OCI-LY1 (cell line): ENCODE measurements at regions not wholly inside any gene's neighbourhood (a gene's known extent, or its start where the extent isn't known, plus 50 kb on each side); places are given as distances from the start of the nearest gene placed in this dataset.

Experiments used
- H2AFZ ChIP-seq: fragments of 200-600 bp; sonication (generic), shearing (Covaris generic); 2 replicates; pipeline ENCODE4 v1.6.0; 2014; ENCODE audit warnings: antibody characterized with exemption, mild to moderate bottlenecking, low read length
- H3F3A ChIP-seq: fragments of 200-600 bp; sonication (generic), shearing (Covaris generic); 2 replicates; pipeline ENCODE4 v1.6.0; 2014; ENCODE audit warnings: mild to moderate bottlenecking, antibody characterized with exemption, low read length, moderate library complexity; ENCODE audit not compliant: insufficient read depth
- H3K27ac ChIP-seq: fragments of 200-600 bp; sonication (generic); 2 replicates; pipeline ENCODE4 v1.5.1; 2014; ENCODE audit warnings: low read length, mixed run types, mild to moderate bottlenecking, low read depth; ENCODE audit not compliant: poor library complexity, severe bottlenecking
- H3K27me3 ChIP-seq: fragments of 200-600 bp; sonication (generic); 2 replicates; pipeline ENCODE4 v1.6.0; 2014; ENCODE audit warnings: antibody characterized with exemption, mild to moderate bottlenecking, low read length, moderate library complexity; ENCODE audit not compliant: insufficient read depth
- H3K36me3 ChIP-seq: fragments of 200-600 bp; sonication (generic); 2 replicates; pipeline ENCODE4 v1.6.1; 2014; ENCODE audit warnings: mild to moderate bottlenecking, antibody characterized with exemption, low read length, moderate library complexity, mixed read lengths; ENCODE audit not compliant: insufficient read depth
- H3K4me1 ChIP-seq: fragments of 200-600 bp; sonication (generic); 2 replicates; pipeline ENCODE4 v1.5.1; 2014; ENCODE audit warnings: mild to moderate bottlenecking, low read length, moderate library complexity; ENCODE audit not compliant: insufficient read depth, severe bottlenecking
- H3K4me2 ChIP-seq: fragments of 200-600 bp; sonication (generic), shearing (Covaris generic); 2 replicates; pipeline ENCODE4 v1.6.1; 2014; ENCODE audit warnings: low read length
- H3K4me3 ChIP-seq: fragments of 200-600 bp; sonication (generic); 2 replicates; pipeline ENCODE4 v1.5.1; 2014; ENCODE audit warnings: low read length, low read depth, mild to moderate bottlenecking, mixed read lengths; ENCODE audit not compliant: poor library complexity, severe bottlenecking
- H3K79me2 ChIP-seq: fragments of 200-600 bp; shearing (Covaris generic); 2 replicates; pipeline ENCODE4 v1.6.1; 2016; ENCODE audit warnings: mixed run types, low read length, mixed read lengths; ENCODE audit not compliant: insufficient read depth
- H3K9ac ChIP-seq: fragments of 200-600 bp; sonication (generic), shearing (Covaris generic); 2 replicates; pipeline ENCODE4 v1.6.1; 2014; ENCODE audit warnings: mild to moderate bottlenecking, low read length, mixed read lengths
- H3K9me2 ChIP-seq: fragments of 200-600 bp; sonication (generic), shearing (Covaris generic); 2 replicates; pipeline ENCODE4 v1.6.1; 2014; ENCODE audit warnings: low read depth, mild to moderate bottlenecking, low read length, mixed read lengths
- H3K9me3 ChIP-seq: fragments of 200-600 bp; shearing (Covaris generic); 2 replicates; pipeline ENCODE4 v1.6.1; 2014; ENCODE audit warnings: low read length, mixed read lengths
- H4K20me1 ChIP-seq: fragments of 200-600 bp; sonication (generic), shearing (Covaris generic); 2 replicates; pipeline ENCODE4 v1.6.0; 2016; ENCODE audit warnings: mild to moderate bottlenecking, low read length; ENCODE audit not compliant: insufficient read depth
- EZH2 ChIP-seq: fragments of 200-600 bp; sonication (generic), shearing (Covaris generic); IDR thresholded peaks from 2 replicates; pipeline ENCODE4 v1.8.0; 2017; ENCODE audit warnings: borderline replicate concordance, mixed run types, mild to moderate bottlenecking, antibody characterized with exemption, low read length, moderate library complexity, mixed read lengths
- TF ChIP-seq, protein P1 (sequence below): fragments of 200-600 bp; sonication (generic), shearing (Covaris generic); IDR thresholded peaks from 2 replicates; pipeline ENCODE4 v1.5.1; 2017; ENCODE audit warnings: mild to moderate bottlenecking, antibody characterized with exemption, low read length, moderate library complexity, mixed read lengths

DNA sequence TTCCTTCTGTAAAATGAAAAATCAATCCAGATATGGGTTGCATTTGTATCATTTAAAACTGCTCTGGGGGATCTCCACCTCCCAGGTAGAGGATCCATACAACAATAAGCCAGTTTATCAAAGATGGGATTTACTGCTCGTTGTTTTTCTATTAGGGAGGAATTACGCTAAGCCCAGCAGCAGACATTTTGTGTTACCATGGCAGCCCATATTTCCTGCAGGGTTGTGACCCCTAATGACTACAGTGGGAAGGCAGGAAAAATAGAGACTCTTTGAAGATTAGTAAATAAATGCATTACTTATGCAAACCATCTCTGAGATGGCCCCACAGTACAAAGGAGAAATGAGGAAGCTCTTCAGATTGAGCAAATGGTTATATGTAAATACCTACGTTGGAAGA is 253.4 kb upstream of the GPR101 start:
- H2AFZ ChIP-seq, result no peak overlapping the region
- no peaks in the 10 kb centered on the region for H3K79me2 ChIP-seq
- no peak overlapping the region for H3K9ac ChIP-seq
- H3K4me1 ChIP-seq, result no peaks in the 10 kb centered on the region
- H3K4me3 ChIP-seq, result no peak overlapping the region
- no peaks in the 10 kb centered on the region for H3K36me3 ChIP-seq
- H3F3A ChIP-seq, result no peaks in the 10 kb centered on the region
- H3K4me2 ChIP-seq, result no peak overlapping the region
- H3K27ac ChIP-seq, result no peak overlapping the region
- TF ChIP-seq, protein P1, sequence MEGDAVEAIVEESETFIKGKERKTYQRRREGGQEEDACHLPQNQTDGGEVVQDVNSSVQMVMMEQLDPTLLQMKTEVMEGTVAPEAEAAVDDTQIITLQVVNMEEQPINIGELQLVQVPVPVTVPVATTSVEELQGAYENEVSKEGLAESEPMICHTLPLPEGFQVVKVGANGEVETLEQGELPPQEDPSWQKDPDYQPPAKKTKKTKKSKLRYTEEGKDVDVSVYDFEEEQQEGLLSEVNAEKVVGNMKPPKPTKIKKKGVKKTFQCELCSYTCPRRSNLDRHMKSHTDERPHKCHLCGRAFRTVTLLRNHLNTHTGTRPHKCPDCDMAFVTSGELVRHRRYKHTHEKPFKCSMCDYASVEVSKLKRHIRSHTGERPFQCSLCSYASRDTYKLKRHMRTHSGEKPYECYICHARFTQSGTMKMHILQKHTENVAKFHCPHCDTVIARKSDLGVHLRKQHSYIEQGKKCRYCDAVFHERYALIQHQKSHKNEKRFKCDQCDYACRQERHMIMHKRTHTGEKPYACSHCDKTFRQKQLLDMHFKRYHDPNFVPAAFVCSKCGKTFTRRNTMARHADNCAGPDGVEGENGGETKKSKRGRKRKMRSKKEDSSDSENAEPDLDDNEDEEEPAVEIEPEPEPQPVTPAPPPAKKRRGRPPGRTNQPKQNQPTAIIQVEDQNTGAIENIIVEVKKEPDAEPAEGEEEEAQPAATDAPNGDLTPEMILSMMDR, result no peak
- no peak for TF ChIP-seq EZH2
- no peaks in the 10 kb centered on the region for H4K20me1 ChIP-seq
- no peaks in the 10 kb centered on the region for H3K9me3 ChIP-seq
- H3K9me2 ChIP-seq, result no peaks in the 10 kb centered on the region
- no peaks in the 10 kb centered on the region for H3K27me3 ChIP-seq

DNA sequence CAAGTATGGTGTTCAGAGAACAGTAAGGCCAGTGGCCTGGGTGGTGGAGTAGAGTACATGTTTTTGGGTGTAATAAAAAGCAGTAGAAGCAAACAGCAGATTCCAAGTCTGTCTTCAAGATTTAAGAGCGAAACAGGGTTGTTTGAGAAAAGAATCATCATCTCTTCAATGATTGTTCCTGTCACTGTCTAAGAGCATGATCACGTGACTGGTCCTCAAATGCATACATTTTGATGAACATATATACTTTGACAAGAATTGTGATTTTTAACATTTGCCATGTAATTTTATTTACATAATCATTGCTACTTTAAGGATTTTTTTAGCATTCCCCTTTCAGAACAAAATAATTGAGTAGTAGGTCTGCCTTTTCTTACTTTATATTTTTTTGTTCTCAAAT is 252.6 kb upstream of the GPR101 start:
- Histone ChIP-seq H3K4me3 (no peak overlapping the region), H3K4me1 (no peaks in the 10 kb centered on the region), H3K9ac (no peak overlapping the region), H3F3A (no peaks in the 10 kb centered on the region), H2AFZ (no peak overlapping the region), H3K9me2 (no peaks in the 10 kb centered on the region), H4K20me1 (no peaks in the 10 kb centered on the region), H3K27me3 (no peaks in the 10 kb centered on the region), H3K79me2 (no peaks in the 10 kb centered on the region), H3K4me2 (no peak overlapping the region), H3K27ac (no peak overlapping the region), H3K9me3 (no peaks in the 10 kb centered on the region), H3K36me3 (no peaks in the 10 kb centered on the region)
- TF ChIP-seq EZH2, result no peak
- TF ChIP-seq, protein P1, result no peak

DNA sequence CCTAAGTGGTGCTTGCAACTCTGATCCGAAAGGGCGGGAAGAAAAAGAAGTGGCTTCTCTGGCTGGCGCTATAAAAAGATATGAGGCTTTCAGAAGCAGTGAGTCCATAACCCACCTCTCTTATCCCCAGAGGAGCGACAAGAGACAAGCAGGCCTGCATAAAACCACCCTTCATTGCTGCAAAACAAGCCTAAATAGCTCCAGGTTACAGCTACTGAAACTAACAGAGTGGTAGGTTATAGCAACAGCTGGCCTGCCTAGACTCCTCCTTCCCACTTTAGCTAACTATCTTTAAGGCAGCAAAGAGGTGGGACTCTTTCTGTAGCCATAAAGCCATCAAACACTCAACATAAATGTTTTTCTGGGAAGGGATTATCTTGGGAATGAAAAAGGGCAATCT is 245.0 kb upstream of the GPR101 start:
- Histone ChIP-seq H3F3A (no peaks in the 10 kb centered on the region), H3K9ac (no peak overlapping the region), H3K4me1 (no peaks in the 10 kb centered on the region), H3K4me2 (no peak overlapping the region), H4K20me1 (no peaks in the 10 kb centered on the region), H3K27me3 (no peaks in the 10 kb centered on the region), H3K4me3 (no peak overlapping the region), H3K36me3 (no peaks in the 10 kb centered on the region), H3K27ac (no peak overlapping the region), H3K79me2 (no peaks in the 10 kb centered on the region), H2AFZ (no peak overlapping the region), H3K9me3 (no peaks in the 10 kb centered on the region), H3K9me2 (no peaks in the 10 kb centered on the region)
- TF ChIP-seq, protein P1, result no peak
- no peak for TF ChIP-seq EZH2
